ENCODE measurements at regions not wholly inside any gene's neighbourhood (a gene's known extent, or its start where the extent isn't known, plus 50 kb on each side); places are given as distances from the start of the nearest gene placed in this dataset.

DNA sequence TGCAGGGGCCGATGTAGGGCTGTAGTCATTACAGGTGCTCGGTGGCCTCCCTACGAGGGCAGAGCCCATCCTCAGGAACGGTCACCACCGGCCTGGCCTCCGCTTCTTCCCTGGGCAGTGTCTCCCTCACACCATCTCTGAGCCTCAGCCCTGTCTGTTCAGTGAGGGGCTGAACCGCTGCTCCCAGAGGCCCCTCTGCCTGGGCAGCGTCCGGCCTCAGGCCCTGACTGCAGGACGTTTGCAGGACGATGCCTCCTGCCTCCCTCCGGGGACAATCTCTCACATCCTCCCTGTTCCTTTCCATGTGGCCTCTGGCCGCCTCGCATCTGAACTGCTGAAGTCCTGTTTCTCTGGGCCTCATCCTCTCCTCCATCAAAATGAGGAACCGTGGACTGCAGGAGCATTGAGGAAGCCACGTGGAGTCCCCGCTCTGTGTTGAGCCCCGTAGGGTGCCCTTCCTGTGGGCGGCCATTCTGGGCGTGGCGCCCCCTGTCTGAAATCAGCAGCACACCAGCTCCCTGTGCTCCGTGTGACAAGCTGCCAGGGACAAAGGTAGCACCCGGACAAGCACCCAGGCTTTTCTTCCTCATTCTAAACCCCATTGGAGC is 933.5 kb downstream of the BRD1 start:
- DNase-seq (ENCODE audit: low read depth) = no peak

GRCh38 chr22:48893288-48894063 is 934.2 kb downstream of the BRD1 start:
- no peak for DNase-seq (ENCODE audit: low read depth)

GRCh38 chr22:48892578-48893287 is 934.9 kb downstream of the BRD1 start:
- DNase-seq (ENCODE audit: low read depth) = no peak

DNA sequence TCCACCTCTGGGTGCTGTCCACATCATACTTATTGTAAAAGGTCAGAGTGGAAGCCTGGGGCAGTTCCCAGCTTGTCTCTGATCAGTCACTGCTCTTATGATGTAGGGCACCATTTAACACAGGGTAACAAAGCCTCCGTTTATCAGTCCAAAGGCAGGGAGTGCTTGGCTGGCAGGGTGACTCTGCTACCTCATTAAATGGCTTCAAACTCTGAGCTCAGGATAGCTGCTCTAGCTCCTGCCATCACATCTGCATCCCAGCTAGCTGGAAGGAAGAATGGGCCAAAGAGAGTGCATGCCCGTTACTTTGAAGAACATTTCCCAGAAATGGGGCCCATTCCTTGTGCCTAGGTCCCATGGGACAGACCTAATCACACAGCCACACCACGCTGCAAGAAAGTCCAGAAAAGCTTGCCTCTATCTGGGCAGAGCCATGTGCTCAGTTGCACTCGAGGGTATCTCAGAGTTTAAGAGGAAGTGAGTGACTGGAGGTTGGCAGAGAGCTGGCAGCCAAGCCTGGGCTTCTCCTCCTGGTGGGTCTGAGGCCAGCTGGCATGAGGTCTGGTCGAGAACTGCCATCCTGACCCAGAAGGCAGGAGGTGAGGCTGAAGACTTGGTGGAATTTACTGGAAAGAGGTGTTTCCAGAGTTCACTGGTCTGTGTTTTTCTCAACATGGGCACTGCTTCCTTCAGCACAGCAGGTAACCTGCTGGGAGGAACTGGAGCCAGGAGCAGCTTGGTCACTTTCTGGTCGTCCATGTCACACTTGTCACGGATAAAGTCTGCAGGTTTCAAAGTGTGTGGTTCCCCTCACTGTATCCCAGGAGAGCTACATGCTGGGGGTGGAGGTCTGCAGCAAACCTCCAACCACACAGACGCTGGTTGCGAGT is 935.7 kb downstream of the BRD1 start:
- DNase-seq (ENCODE audit: low read depth) = no peak

DNA sequence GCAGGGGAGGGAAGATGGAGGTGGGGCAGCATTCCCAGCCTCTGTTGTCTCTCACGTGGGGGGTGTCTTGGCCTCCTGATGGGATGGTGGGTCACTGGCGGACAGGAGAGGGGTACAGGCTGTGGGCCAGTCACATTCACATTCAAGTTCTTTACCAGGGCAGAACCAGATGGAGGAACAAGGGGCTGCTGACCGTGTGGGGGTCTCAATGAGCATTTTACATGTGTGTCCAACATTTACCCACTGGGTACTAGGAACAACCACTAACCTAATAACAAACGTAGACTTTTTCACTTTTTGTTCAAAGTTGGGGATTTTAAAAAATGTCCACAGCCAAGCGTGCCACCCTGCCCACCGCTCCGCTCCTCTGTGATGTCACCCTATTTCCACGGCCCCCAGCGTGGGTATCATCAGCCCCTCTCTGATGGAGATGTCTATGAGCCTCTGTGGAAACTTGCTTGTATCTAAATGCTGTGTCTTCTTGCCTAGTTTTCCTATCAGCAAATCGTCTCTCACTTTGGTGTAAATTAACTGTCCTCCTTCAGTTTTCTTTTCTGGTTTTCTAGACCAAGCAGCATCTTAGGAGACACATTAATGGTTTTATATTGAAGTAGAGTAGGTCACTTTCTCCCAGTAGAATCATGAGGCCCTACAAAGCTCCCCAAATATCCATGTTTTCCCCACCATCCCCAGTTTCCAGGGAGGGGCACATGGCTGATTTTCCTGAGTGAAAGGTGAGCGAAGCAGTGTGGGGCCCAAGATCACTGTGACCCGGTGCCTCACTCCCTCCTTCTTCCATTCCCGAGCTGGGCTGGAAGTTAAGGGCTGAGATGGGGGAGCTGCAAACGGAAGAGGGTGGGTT is 936.7 kb downstream of the BRD1 start:
- no peak for DNase-seq (ENCODE audit: low read depth)

- no peak for DNase-seq (ENCODE audit: low read depth)
Measured at GRCh38 chr22:48889887-48890692, 937.6 kb downstream of the BRD1 start.

DNA sequence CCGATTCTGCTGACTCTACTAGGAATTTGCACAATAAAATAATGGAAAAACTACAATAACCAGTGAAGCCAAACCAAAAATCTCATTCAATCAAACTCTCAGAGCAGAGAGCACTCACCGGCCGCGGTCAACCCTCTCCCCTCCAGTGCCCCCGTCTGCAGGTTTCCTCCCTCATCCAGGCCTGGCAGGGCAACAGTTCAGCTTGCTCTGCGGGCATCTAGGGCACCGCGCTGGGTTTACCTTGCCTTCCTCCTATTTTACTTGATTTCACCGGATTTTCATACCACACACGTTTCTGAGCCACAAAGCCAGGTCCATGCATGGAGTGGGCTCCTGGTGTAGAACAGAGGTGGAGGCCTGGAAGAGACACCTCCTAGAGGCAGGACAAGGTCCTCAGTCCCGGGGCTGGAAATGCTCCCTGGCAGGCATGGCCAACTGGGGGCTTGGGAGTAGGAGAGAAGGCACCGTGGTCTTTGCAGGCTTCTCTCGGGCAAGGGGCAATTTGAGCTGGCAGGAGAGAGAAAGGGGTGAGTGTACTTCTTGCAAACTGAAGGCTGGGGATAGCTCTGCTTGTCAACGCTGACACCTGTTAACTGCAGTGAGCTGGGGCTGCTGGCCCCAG is 938.4 kb downstream of the BRD1 start:
- DNase-seq (ENCODE audit: low read depth) = no peak

DNA sequence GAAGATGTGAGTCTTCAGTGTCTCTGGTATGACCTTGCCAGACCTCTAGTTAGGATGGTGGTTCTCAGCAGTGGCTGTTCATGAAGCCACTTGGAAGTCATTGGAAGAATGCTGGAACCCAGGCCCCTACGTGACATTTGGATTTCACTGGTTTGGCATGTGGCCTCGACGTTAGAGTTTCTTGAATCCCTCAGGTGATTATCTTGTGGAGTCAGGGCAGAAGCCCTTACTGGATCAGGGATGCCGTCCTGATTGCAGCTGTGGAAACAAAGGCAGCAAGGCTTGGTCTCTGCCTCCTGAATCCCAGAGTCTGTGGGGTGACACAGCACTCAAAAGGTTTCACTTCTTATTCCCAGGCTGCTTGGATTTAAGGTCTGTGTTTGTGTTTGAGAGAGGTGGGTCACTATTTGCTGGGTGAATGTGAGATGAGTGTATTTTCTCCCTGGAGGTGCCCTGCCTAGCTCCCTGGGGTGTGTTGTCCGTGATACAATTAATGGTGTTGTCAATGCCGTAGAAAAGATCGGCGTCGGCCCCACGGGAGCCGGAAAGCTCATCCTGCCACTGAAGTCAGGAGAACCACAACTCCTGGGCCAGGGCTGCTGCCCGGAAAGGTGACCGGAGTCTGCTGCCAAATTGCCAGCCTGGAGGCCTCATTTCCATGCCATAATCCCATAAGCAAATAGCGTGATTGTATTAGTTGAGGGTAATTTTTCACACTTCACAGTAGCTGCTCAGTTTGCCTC is 939.0 kb downstream of the BRD1 start:
- DNase-seq (ENCODE audit: low read depth) = no peak

- no peak for DNase-seq (ENCODE audit: low read depth)
Measured at GRCh38 chr22:48887394-48888332, 940.0 kb downstream of the BRD1 start.

DNA sequence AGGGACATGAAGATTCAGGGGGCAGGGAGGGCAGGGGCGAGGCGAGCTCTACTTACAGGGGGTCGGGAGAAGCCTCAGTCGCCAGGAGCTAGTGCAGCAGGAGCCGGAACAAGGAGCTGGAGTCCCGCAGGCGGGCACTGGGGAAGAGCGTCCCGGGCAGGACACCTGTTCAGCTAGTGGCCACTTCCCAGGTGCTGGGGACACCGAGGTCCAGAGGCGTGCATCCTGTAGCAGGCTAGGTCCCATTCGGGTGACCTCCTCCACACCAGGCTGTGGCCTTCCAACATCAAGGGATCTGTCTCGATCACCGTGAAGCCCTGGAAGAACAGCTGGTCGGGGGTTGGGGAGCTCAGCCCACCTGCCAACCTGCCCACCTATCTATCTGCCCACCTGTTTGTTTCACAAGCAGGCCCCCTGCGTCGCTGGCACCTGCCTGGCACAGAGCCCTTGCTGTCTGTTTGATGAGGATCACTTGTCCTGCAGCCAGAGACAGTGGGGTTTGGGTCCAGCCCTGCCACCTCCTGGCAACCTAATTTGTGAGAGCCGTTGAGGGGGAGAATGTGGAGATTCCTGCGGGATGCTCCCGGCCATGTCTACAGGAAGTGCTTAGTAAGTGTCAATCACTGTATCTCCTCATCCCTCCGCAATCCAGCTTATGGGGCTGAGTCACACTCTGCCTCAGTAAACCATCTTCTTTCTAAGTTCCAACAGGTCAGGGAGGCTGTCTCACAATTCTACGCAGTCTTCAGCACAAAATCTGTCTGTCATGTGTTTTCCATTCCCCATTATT is 940.9 kb downstream of the BRD1 start:
- DNase-seq (ENCODE audit: low read depth) = no peak

GRCh38 chr22:48885919-48886305 is 941.8 kb downstream of the BRD1 start:
- no peak for DNase-seq (ENCODE audit: low read depth)

DNA sequence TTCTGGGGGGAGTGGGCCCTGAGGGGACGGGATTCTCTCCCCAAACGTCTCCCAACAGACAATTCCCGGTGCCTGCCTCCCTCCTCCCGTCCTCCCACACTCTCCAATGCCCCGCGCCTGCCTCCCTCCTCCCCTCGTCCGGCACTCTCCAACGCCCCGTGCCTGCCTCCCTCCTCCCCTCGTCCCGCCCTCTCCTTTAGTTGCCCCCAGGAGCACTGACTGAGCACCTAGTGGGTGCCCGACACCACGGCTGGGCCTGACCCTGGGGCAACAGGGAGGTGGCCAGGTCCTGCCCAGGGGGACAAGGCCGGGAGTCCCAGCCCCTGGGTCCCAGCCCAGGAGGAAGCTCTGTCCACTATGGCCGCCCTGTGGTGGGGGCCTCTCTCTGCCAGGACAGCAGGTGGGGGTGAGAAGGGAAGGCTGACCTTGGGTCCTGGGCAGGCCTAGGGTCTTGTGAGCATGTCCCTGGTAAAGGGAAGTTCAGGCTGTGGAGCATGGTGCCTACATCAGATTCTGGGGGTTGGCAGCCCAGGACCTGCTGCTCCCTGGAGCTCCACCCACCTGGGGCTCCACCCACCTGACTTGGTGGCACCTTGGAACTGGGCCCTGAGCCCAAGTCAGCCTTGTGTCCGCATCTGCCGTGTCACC is 942.3 kb downstream of the BRD1 start:
- no peak for DNase-seq (ENCODE audit: low read depth)

- no peak for DNase-seq (ENCODE audit: low read depth)
Measured at GRCh38 chr22:48884786-48885185, 942.9 kb downstream of the BRD1 start.

- no peak for DNase-seq (ENCODE audit: low read depth)
Measured at GRCh38 chr22:48884324-48884723, 943.3 kb downstream of the BRD1 start.

DNA sequence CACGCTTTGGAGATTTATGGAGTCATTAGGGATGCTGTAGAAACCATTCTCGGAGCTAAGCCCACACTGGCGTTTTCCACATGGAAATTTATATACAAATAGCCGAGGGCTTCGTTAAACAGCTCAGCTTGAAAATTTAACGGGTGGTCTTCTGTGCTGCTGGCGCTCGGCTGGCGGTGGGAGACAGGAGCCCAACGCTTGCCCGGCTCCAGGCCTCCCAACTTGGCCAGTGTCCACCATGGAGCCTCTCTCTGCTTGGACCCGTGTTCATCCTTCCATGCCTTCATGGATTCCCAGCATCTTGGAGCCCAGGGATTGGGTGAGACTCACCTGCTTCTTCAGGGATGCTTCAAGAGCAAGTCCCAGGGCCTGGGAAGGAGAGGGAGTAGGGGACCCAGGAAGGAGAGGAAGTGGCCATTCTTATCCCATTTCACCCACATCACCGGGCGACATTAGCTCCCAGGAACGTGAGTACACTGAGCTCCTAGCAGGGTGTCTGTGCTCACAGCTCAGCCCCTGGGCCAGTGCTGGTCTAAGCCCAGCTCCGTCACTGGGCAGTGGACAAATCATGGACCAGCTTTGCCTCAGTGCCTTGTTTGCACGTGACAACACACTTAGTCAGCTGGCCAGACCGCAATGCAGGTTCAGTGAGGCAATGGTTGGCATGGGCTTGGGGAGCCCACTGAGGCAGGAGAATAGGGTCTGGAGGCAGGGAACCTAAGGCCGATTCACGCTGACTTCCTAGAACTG is 944.3 kb downstream of the BRD1 start:
- DNase-seq (ENCODE audit: low read depth) = no peak

DNA sequence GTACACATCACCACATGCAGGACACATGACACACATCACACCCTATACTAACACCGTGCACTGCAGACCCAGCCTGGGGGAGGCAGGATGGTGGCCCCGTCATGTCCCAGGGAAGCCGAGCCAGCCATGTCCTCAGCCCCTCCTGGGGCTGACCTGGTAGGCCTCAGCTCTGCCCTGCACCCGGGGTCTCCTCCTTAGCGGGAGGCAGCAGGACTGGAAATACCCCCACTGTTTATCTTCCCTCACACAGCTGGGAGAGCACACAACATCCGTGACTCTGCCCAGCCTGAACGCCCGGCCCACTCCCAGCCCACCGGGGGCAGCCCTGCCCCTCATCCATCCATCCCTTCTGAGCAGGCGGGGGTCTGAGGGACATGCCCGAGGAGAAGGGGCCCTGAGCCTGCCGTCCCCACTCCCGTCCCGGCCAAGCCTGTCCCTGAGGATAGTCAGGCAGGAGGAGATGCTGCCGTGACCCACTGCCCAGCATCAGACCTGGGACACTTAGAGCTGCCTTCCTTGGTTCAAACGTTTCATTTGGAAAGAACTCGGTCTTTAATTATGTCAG is 945.0 kb downstream of the BRD1 start:
- no peak for DNase-seq (ENCODE audit: low read depth)

Measured in non-pigmented ciliary epithelial cell (primary cell).